OCI-LY3 (cell line): ENCODE measurements at regions not wholly inside any gene's neighbourhood (a gene's known extent, or its start where the extent isn't known, plus 50 kb on each side); places are given as distances from the start of the nearest gene placed in this dataset.

ENCODE experiments used
- H2AFZ ChIP-seq: fragments of 200-600, 300-600 bp; shearing (Covaris generic); 2 replicates; pipeline ENCODE4 v1.6.0; 2014; ENCODE audit warnings: antibody characterized with exemption, low read depth, low read length
- H3K27ac ChIP-seq: fragments of 200-600, 300-600 bp; sonication (generic); 2 replicates; pipeline ENCODE4 v1.5.1; 2014; ENCODE audit warnings: mild to moderate bottlenecking, low read length, moderate library complexity, mixed read lengths
- H3K27me3 ChIP-seq: fragments of 200-600, 300-600 bp; sonication (generic); 2 replicates; pipeline ENCODE4 v1.6.1; 2014; ENCODE audit warnings: low read depth, low read length, mixed read lengths
- H3K36me3 ChIP-seq: fragments of 200-600, 300-600 bp; sonication (generic); replicated peaks from 2 replicates; pipeline ENCODE3; 2014; ENCODE audit warnings: low read depth, low read length, mixed read lengths
- H3K4me1 ChIP-seq: fragments of 300-600, 200-600 bp; sonication (generic); 2 replicates; pipeline ENCODE4 v1.6.1; 2014; ENCODE audit warnings: low read length, mixed read lengths
- H3K4me2 ChIP-seq: fragments of 200-600, 300-600 bp; sonication (generic); 2 replicates; pipeline ENCODE4 v1.6.1; 2014; ENCODE audit warnings: low read length, mixed read lengths
- H3K4me3 ChIP-seq: fragments of 300-600, 200-600 bp; sonication (generic); 2 replicates; pipeline ENCODE4 v1.5.1; 2014; ENCODE audit warnings: antibody characterized with exemption, mild to moderate bottlenecking, low read length, moderate library complexity
- H3K79me2 ChIP-seq: fragments of 300-600, 200-600 bp; shearing (Covaris generic); 2 replicates; pipeline ENCODE4 v1.6.1; 2014; ENCODE audit warnings: mild to moderate bottlenecking, low read length, mixed read lengths
- H3K9ac ChIP-seq: fragments of 300-600, 200-600 bp; shearing (Covaris generic); 2 replicates; pipeline ENCODE4 v1.6.0; 2014; ENCODE audit warnings: mild to moderate bottlenecking, low read length, moderate library complexity
- H3K9me3 ChIP-seq: fragments of 200-600, 300-600 bp; shearing (Covaris generic); 2 replicates; pipeline ENCODE4 v1.6.1; 2014; ENCODE audit warnings: low read length, mixed read lengths; ENCODE audit not compliant: insufficient read depth
- H4K20me1 ChIP-seq: fragments of 200-600, 300-600 bp; sonication (generic); 2 replicates; pipeline ENCODE4 v1.6.1; 2016; ENCODE audit warnings: low read length, mixed read lengths; ENCODE audit not compliant: insufficient read depth
- EZH2phosphoT487 ChIP-seq: fragments of 200-600 bp; shearing (Covaris generic); IDR thresholded peaks from 2 replicates; pipeline ENCODE4 v1.6.1; 2018; ENCODE audit warnings: antibody characterized with exemption, mixed run types, low read depth
- TF ChIP-seq, protein P1 (sequence below): fragments of 200-600, 300-600 bp; sonication (generic); IDR thresholded peaks from 2 replicates; pipeline ENCODE4 v1.5.1; 2014; ENCODE audit warnings: antibody characterized with exemption, low read length, low read depth

GRCh38 chr17:17403899-17404576 is 72.8 kb upstream of the MED9 start:
- Histone ChIP-seq H2AFZ (peak overlapping the region; percentile 73), H3K4me2 (peak overlapping the region; percentile 55), H3K36me3 (no peaks in the 10 kb centered on the region), H3K27ac (peak overlapping the region; percentile 45), H3K9ac (peak overlapping the region; percentile 31; the same call in 1 of the 2 replicates), H4K20me1 (no peaks in the 10 kb centered on the region), H3K9me3 (no peaks in the 10 kb centered on the region), H3K4me1 (peaks cover 28% of the 10 kb centered on the region), H3K79me2 (no peaks in the 10 kb centered on the region), H3K27me3 (no peaks in the 10 kb centered on the region), H3K4me3 (peak overlapping the region; percentile 32)
- no peak for TF ChIP-seq EZH2phosphoT487
- TF ChIP-seq, protein P1, sequence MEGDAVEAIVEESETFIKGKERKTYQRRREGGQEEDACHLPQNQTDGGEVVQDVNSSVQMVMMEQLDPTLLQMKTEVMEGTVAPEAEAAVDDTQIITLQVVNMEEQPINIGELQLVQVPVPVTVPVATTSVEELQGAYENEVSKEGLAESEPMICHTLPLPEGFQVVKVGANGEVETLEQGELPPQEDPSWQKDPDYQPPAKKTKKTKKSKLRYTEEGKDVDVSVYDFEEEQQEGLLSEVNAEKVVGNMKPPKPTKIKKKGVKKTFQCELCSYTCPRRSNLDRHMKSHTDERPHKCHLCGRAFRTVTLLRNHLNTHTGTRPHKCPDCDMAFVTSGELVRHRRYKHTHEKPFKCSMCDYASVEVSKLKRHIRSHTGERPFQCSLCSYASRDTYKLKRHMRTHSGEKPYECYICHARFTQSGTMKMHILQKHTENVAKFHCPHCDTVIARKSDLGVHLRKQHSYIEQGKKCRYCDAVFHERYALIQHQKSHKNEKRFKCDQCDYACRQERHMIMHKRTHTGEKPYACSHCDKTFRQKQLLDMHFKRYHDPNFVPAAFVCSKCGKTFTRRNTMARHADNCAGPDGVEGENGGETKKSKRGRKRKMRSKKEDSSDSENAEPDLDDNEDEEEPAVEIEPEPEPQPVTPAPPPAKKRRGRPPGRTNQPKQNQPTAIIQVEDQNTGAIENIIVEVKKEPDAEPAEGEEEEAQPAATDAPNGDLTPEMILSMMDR, result no peak

DNA sequence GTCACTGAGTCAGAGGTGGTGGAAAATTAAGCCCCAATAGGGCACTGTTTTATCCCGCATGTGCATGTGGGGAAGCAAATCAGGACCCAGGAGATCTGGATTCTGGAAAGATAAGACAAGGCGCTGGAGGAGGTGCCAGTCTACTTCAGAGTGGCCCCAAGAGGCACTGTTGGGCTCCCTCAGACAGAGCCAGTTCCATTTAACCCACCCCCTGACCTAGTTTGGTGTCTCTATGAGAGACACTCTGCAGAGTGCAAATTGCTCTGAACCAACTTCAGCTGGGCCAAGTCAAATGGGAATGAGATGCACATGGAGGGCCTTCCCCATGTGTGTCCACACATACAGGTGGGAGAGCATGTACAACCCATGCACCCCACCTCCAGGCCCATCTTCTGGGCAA is 71.1 kb upstream of the MED9 start:
- no peak overlapping the region for H3K4me2 ChIP-seq
- no peak overlapping the region for H3K4me3 ChIP-seq
- no peak overlapping the region for H3K27ac ChIP-seq

GRCh38 chr17:17406225-17406624 is 70.6 kb upstream of the MED9 start:
- H2AFZ ChIP-seq, result no peak overlapping the region
- H3K4me1 ChIP-seq, result peaks cover 28% of the 10 kb centered on the region
- H3K79me2 ChIP-seq, result no peaks in the 10 kb centered on the region
- H3K9ac ChIP-seq, result no peak overlapping the region
- no peak overlapping the region for H3K4me2 ChIP-seq
- H3K27me3 ChIP-seq, result no peaks in the 10 kb centered on the region
- no peaks in the 10 kb centered on the region for H3K36me3 ChIP-seq
- H3K27ac ChIP-seq, result no peak overlapping the region
- no peaks in the 10 kb centered on the region for H4K20me1 ChIP-seq
- H3K9me3 ChIP-seq, result no peaks in the 10 kb centered on the region
- TF ChIP-seq, protein P1, result no peak
- TF ChIP-seq EZH2phosphoT487, result no peak
- no peak overlapping the region for H3K4me3 ChIP-seq

More for the DNA sequence above, 71.1 kb upstream of the MED9 start:
- H3K36me3 ChIP-seq, result no peaks in the 10 kb centered on the region
- H2AFZ ChIP-seq, result no peak overlapping the region
- peaks cover 28% of the 10 kb centered on the region for H3K4me1 ChIP-seq
- no peaks in the 10 kb centered on the region for H3K27me3 ChIP-seq
- no peaks in the 10 kb centered on the region for H3K9me3 ChIP-seq
- H4K20me1 ChIP-seq, result no peaks in the 10 kb centered on the region
- H3K79me2 ChIP-seq, result no peaks in the 10 kb centered on the region
- no peak for TF ChIP-seq EZH2phosphoT487
- TF ChIP-seq, protein P1, result no peak
- no peak overlapping the region for H3K9ac ChIP-seq

GRCh38 chr17:17408236-17408794 is 68.5 kb upstream of the MED9 start:
- H3K9me3 ChIP-seq, result 0 out of 2 replicates have a peak, but pooled peaks cover 2% of the 10 kb centered on the region
- H3K4me2 ChIP-seq, result no peak overlapping the region
- no peaks in the 10 kb centered on the region for H3K27me3 ChIP-seq
- no peak overlapping the region for H2AFZ ChIP-seq
- no peak for TF ChIP-seq EZH2phosphoT487
- TF ChIP-seq, protein P1, result no peak
- H3K36me3 ChIP-seq, result no peaks in the 10 kb centered on the region
- no peak overlapping the region for H3K27ac ChIP-seq
- H3K4me1 ChIP-seq, result peaks cover 23% of the 10 kb centered on the region
- no peak overlapping the region for H3K9ac ChIP-seq
- H3K4me3 ChIP-seq, result no peak overlapping the region
- no peaks in the 10 kb centered on the region for H4K20me1 ChIP-seq
- no peaks in the 10 kb centered on the region for H3K79me2 ChIP-seq
